Endothelial cell of umbilical vein (primary cell): ENCODE measurements at regions not wholly inside any gene's neighbourhood (a gene's known extent, or its start where the extent isn't known, plus 50 kb on each side); places are given as distances from the start of the nearest gene placed in this dataset.

Experiments
- BruUV-seq: library from RNA; stranded (reverse); fragments of 400-500 nt; replicated peaks from 2 replicates; lab custom pipeline; 2021; lab: Mats Ljungman, UMichigan
- CTCF ChIA-PET: fragments of 300-600, 350-600 bp; sonication (Branson Sonifier 250); formaldehyde crosslinking; loops from one replicate; lab custom pipeline; 2021; ENCODE audit warnings: antibody characterized with exemption, inconsistent platforms; lab: Charles Lee
- POLR2A ChIA-PET: fragments of 300-600, 350-600 bp; sonication (Branson Sonifier 250); formaldehyde crosslinking; loops from one replicate; lab custom pipeline; 2021; ENCODE audit warnings: antibody characterized with exemption, inconsistent platforms; lab: Charles Lee
- DNase-seq: peaks from one replicate; pipeline ENCODE4 v3.0.0-alpha.2; 2011; ENCODE audit warnings: low read depth, low spot score
- FAIRE-seq: peaks from 2 replicates; lab custom pipeline; 2011; peaks lifted over from hg19 to GRCh38; lab: Jason Lieb, UNC
- H2AFZ ChIP-seq: 2 replicates; pipeline ENCODE4 v1.6.0; 2012; ENCODE audit warnings: low read depth, low read length, control low read depth, inconsistent platforms
- H3K27ac ChIP-seq: 2 replicates; pipeline ENCODE4 v1.5.1; 2011; ENCODE audit warnings: low read depth, mild to moderate bottlenecking, control low read depth, low read length, moderate library complexity; ENCODE audit not compliant: insufficient read depth
- H3K27me3 ChIP-seq, 2 experiments: 2 replicates each; pipeline versions ENCODE4 v1.6.0 to v1.6.1; 2011; ENCODE audit warnings: low read length in 2 of 2, mixed read lengths in 1 of 2; ENCODE audit not compliant: control insufficient read depth in 2 of 2, insufficient read depth in 2 of 2
- H3K36me3 ChIP-seq, 2 experiments: 2 replicates in 1 of 2; 3 replicates in 1 of 2; pipeline ENCODE4 v1.5.1; 2011; ENCODE audit warnings: low read length in 2 of 2, mild to moderate bottlenecking in 1 of 2, moderate library complexity in 1 of 2; ENCODE audit not compliant: control insufficient read depth in 2 of 2, insufficient read depth in 2 of 2; ENCODE audit errors: extremely low read depth in 1 of 2
- H3K4me1 ChIP-seq: 3 replicates; pipeline ENCODE4 v1.5.1; 2011; ENCODE audit warnings: mild to moderate bottlenecking, low read length; ENCODE audit not compliant: control insufficient read depth, insufficient read depth; ENCODE audit errors: extremely low read depth
- H3K4me2 ChIP-seq: 2 replicates; pipeline ENCODE4 v1.6.1; 2011; ENCODE audit warnings: low read length, control low read depth, mixed read lengths; ENCODE audit not compliant: insufficient read depth
- H3K4me3 ChIP-seq, 3 experiments: fragments of 200-600 bp in 1 of 3; sonication (generic), shearing (Covaris generic) in 1 of 3; replicated peaks in 1 of 3; 2 replicates each; pipeline ENCODE4 v1.5.1; 2011 to 2016; ENCODE audit warnings: control low read depth in 3 of 3, low read length in 3 of 3, mild to moderate bottlenecking in 2 of 3, inconsistent platforms in 1 of 3, low read depth in 1 of 3, moderate library complexity in 1 of 3; ENCODE audit not compliant: insufficient read depth in 1 of 3
- H3K79me2 ChIP-seq: 2 replicates; pipeline ENCODE4 v1.6.0; 2012; ENCODE audit warnings: low read length, inconsistent platforms; ENCODE audit not compliant: control insufficient read depth, insufficient read depth
- H3K9ac ChIP-seq: replicated peaks from 2 replicates; pipeline ENCODE3; 2011; ENCODE audit warnings: low read length, control low read depth; ENCODE audit not compliant: insufficient read depth; ENCODE audit errors: extremely low read depth
- H3K9me1 ChIP-seq: replicated peaks from 3 replicates; pipeline ENCODE4 v1.6.0; 2011; ENCODE audit warnings: mild to moderate bottlenecking, low read length; ENCODE audit not compliant: control insufficient read depth, insufficient read depth; ENCODE audit errors: extremely low read depth
- H3K9me3 ChIP-seq: replicated peaks from 2 replicates; pipeline ENCODE4 v1.5.1; 2012; ENCODE audit warnings: low read length, inconsistent platforms; ENCODE audit not compliant: control insufficient read depth, insufficient read depth
- H4K20me1 ChIP-seq: replicated peaks from 2 replicates; pipeline ENCODE3; 2011; ENCODE audit warnings: mild to moderate bottlenecking, low read length; ENCODE audit not compliant: control insufficient read depth, insufficient read depth; ENCODE audit errors: extremely low read depth
- CTCF ChIP-seq, 2 donors: IDR thresholded peaks; 1 replicate in 1 of 2; 2 replicates in 1 of 2; pipeline ENCODE4 v1.5.1; 2011; ENCODE audit warnings: low read length in 2 of 2, mild to moderate bottlenecking in 2 of 2, moderate library complexity in 2 of 2, control low read depth in 1 of 2, inconsistent platforms in 1 of 2, low read depth in 1 of 2; ENCODE audit not compliant: insufficient read depth in 1 of 2; ENCODE audit errors: extremely low read depth in 1 of 2
- FOS ChIP-seq: IDR thresholded peaks from 2 replicates; pipeline ENCODE4 v1.6.1; 2011; ENCODE audit warnings: mild to moderate bottlenecking, low read length, moderate library complexity, borderline replicate concordance; ENCODE audit not compliant: insufficient read depth
- JUN ChIP-seq: IDR thresholded peaks from 2 replicates; pipeline ENCODE4 v1.6.1; 2011; ENCODE audit warnings: borderline replicate concordance, low read depth; ENCODE audit not compliant: insufficient read length, insufficient read depth
- MAX ChIP-seq: IDR thresholded peaks from 2 replicates; pipeline ENCODE4 v1.6.1; 2011; ENCODE audit not compliant: insufficient read depth, insufficient read length
- POLR2A ChIP-seq: IDR thresholded peaks from 2 replicates; pipeline ENCODE4 v1.6.1; 2012; ENCODE audit warnings: low read depth, mild to moderate bottlenecking, control low read depth, low read length
- POLR2AphosphoS5 ChIP-seq: IDR thresholded peaks from 2 replicates; pipeline ENCODE4 v1.6.1; 2012; ENCODE audit warnings: low read depth, mild to moderate bottlenecking, control low read depth, low read length, moderate library complexity; ENCODE audit not compliant: insufficient read depth
- dilution Hi-C: fragments of 300-500 bp; cut with MboI; formaldehyde crosslinking; loops from one replicate; pipeline ENCODE4 v1.15.0; 2019; ENCODE audit warnings: low sequenced_read_pairs; ENCODE audit not compliant: extremely low pct_ligation_motif_present
- intact Hi-C: fragments of 100-400 bp; cut with micrococcal nuclease; formaldehyde crosslinking; loops from one replicate; pipeline ENCODE4 v1.10.0; 2022

- H2AFZ ChIP-seq: no peak overlapping the region
- dilution Hi-C loops: no loop called here
- no TSS peak for BruUV-seq
These were observed 391.0 kb upstream of the ID2 start for GRCh38 chr2:8290771-8291352.

More at GRCh38 chr2:8290771-8291352, 391.0 kb upstream of the ID2 start:
- H3K27ac ChIP-seq: no peak overlapping the region
- no peaks in the 10 kb centered on the region for H3K9me3 ChIP-seq
- CTCF ChIA-PET: no interaction called here
- POLR2A ChIA-PET: no interaction called here
- H4K20me1 ChIP-seq: no peaks in the 10 kb centered on the region
- H3K79me2 ChIP-seq: no peaks in the 10 kb centered on the region
- H3K9ac ChIP-seq: no peak overlapping the region
- no peaks in the 10 kb centered on the region for H3K9me1 ChIP-seq
- intact Hi-C loops: no loop called here
- DNase-seq (no peak), FAIRE-seq (no peak)
- H3K36me3 ChIP-seq: no peaks in the 10 kb centered on the region
- TF ChIP-seq POLR2A: no peak
- no peak for TF ChIP-seq MAX
- no peak for TF ChIP-seq CTCF (IDR thresholded peaks at IDR 0.05; ENCODE audit: extremely low read depth in 1 of 2, insufficient read depth in 1 of 2, low read depth in 1 of 2, low read length in 2 of 2)
- no peak for TF ChIP-seq FOS
- no peak for TF ChIP-seq POLR2AphosphoS5
- TF ChIP-seq JUN: no peak
- H3K27me3 ChIP-seq: no peaks in the 10 kb centered on the region
- H3K4me1 ChIP-seq: no peaks in the 10 kb centered on the region
- H3K4me3 ChIP-seq: no peak overlapping the region
- no peak overlapping the region for H3K4me2 ChIP-seq
